Stomach (tissue), 8 donors: ENCODE measurements at regions not wholly inside any gene's neighbourhood (a gene's known extent, or its start where the extent isn't known, plus 50 kb on each side); places are given as distances from the start of the nearest gene placed in this dataset.

Experiments used
- DNase-seq, 2 donors: peaks; one replicate each; pipeline versions ENCODE4 v3.0.0 to v3.0.0-alpha.2; 2013 to 2019
- H3K27ac ChIP-seq, 5 donors: fragments of 200-600 bp in 4 of 5; sonication (generic) in 4 of 5; one replicate each; pipeline ENCODE4 v1.5.1; 2013 to 2019; ENCODE audit warnings: mild to moderate bottlenecking in 1 of 5, moderate library complexity in 1 of 5
- H3K27me3 ChIP-seq, 3 donors: fragments of 200-600 bp; sonication (generic); one replicate each; pipeline ENCODE4 v1.5.1; 2017 to 2019; ENCODE audit warnings: mixed run types in 1 of 3
- H3K36me3 ChIP-seq, 4 donors: fragments of 200-600 bp; sonication (generic); 1 replicate in 3 of 4; 2 replicates in 1 of 4; pipeline ENCODE4 v1.5.1; 2016 to 2019
- H3K4me1 ChIP-seq, 4 donors: fragments of 200-600 bp; sonication (generic); one replicate each; pipeline ENCODE4 v1.5.1; 2016 to 2019
- H3K4me3 ChIP-seq, 4 donors: fragments of 200-600 bp; sonication (generic) in 3 of 4; one replicate each; pipeline ENCODE4 v1.5.1; 2016 to 2019; ENCODE audit warnings: mild to moderate bottlenecking in 1 of 4
- H3K9me3 ChIP-seq, 4 donors: fragments of 200-600 bp; sonication (generic); one replicate each; pipeline ENCODE4 v1.5.1; 2016 to 2019
- EP300 ChIP-seq: sonication (generic); formaldehyde crosslinking; IDR thresholded peaks from one replicate; pipeline ENCODE4 v1.6.1; 2017; ENCODE audit warnings: antibody characterized with exemption
- POLR2A ChIP-seq, 4 donors: fragments of 450-650 bp; IDR thresholded peaks; one replicate each; pipeline ENCODE4 v1.6.1; 2016; ENCODE audit warnings: antibody characterized with exemption in 4 of 4, control low read depth in 2 of 4, mild to moderate bottlenecking in 1 of 4, moderate library complexity in 1 of 4
- POLR2AphosphoS5 ChIP-seq, 3 donors: sonication (generic); formaldehyde crosslinking; IDR thresholded peaks; one replicate each; pipeline ENCODE4 v1.6.1; 2016; ENCODE audit warnings: antibody characterized with exemption in 3 of 3
- WGBS, 5 donors: extraction: QIAGEN DNeasy Blood & Tissue Kit in 3 of 5; methylation state at CpG; one replicate each; pipeline versions ENCODE4 v1.1.5 to v1.1.7; 2013 to 2018; 5-methylcytosine and 5-hydroxymethylcytosine counted together
- intact Hi-C: fragments of 100-400 bp; cut with DNase I; formaldehyde crosslinking; loops from one replicate; pipeline ENCODE4 v1.15.1; 2023; ENCODE audit warnings: low total_unique reads
- TF ChIP-seq, protein P1 (sequence below), 7 experiments: fragments of 450-650 bp in 4 of 7; fragments of 200-600 bp in 3 of 7; sonication (generic) in 3 of 7; IDR thresholded peaks; one replicate each; pipeline ENCODE4 v1.5.1; 2016 to 2019; ENCODE audit warnings: antibody characterized with exemption in 7 of 7, control low read depth in 2 of 7, mild to moderate bottlenecking in 1 of 7
- donor health status: healthy with polysubstance abuse.
- donor health status: Bipolar disorder and iron deficiency.
- donor health status: healthy.

DNA sequence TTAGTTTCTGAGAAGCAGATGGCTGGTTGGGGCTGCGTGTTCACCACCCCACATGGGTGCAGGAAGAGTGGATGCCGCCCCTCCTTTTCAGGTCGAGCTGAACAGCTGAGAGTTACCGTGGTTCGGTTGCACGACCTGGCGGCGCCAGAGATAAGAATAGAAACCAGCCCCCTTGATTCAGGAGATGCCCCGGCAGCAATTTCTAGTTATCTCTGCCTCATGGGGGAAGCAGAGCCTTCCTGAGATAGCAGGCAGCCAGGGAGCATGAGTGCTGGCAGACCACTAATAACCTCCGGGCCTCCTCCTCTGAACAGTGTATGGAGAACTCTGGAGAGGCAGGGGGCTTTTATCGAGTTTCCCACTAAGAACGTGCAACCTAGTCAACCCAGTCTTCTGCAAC lies 177.8 kb downstream of the NSG2 start:
- Histone ChIP-seq H3K4me3 (no peak overlapping the region), H3K4me1 (no peaks in the 10 kb centered on the region)
- intact Hi-C loops: no loop called here

DNA sequence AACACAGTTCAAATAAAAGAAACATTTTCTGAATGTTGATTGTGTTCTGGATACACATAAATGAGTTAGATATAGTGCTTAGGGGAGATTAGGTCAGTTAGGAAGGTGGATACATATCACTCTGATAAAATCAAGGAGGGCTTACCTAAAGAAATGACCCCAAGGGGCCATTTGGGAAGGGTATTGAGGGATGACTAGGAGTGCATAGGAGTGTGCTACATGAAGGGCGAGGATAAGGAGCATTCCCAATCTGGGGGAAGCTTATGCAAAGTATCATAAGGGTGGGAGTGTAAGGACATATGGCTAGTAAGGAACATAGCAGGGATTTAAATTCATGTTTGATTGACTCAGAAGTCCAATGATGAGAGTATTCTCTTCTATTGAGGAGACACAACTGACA lies 183.6 kb downstream of the NSG2 start:
- no peaks in the 10 kb centered on the region for H3K9me3 ChIP-seq
- H3K36me3 ChIP-seq: no peaks in the 10 kb centered on the region
- WGBS, 5 donors: 83 to 100% (median 93%) methylated on average over 1 of the region's 1 CpG
- no peak for DNase-seq
- TF ChIP-seq POLR2A (IDR thresholded peaks at IDR 0.05): no peak
- TF ChIP-seq POLR2AphosphoS5 (IDR thresholded peaks at IDR 0.05): no peak
- TF ChIP-seq EP300: no peak
- TF ChIP-seq, protein P1, sequence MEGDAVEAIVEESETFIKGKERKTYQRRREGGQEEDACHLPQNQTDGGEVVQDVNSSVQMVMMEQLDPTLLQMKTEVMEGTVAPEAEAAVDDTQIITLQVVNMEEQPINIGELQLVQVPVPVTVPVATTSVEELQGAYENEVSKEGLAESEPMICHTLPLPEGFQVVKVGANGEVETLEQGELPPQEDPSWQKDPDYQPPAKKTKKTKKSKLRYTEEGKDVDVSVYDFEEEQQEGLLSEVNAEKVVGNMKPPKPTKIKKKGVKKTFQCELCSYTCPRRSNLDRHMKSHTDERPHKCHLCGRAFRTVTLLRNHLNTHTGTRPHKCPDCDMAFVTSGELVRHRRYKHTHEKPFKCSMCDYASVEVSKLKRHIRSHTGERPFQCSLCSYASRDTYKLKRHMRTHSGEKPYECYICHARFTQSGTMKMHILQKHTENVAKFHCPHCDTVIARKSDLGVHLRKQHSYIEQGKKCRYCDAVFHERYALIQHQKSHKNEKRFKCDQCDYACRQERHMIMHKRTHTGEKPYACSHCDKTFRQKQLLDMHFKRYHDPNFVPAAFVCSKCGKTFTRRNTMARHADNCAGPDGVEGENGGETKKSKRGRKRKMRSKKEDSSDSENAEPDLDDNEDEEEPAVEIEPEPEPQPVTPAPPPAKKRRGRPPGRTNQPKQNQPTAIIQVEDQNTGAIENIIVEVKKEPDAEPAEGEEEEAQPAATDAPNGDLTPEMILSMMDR (IDR thresholded peaks at IDR 0.05): no peak
- peaks cover 0 to 13% (median 0%) of the 10 kb centered on the region in 3 donors for H3K27me3 ChIP-seq
- intact Hi-C loops: no loop called here
- H3K4me1 ChIP-seq: no peaks in the 10 kb centered on the region
- no peak overlapping the region for H3K27ac ChIP-seq
- no peak overlapping the region for H3K4me3 ChIP-seq

More for the DNA sequence above, 177.8 kb downstream of the NSG2 start:
- TF ChIP-seq POLR2A (IDR thresholded peaks at IDR 0.05) (no peak), EP300 (no peak), POLR2AphosphoS5 (IDR thresholded peaks at IDR 0.05) (no peak)
- TF ChIP-seq, protein P1 (IDR thresholded peaks at IDR 0.05): no peak
- Histone ChIP-seq H3K27ac (no peak overlapping the region), H3K36me3 (no peaks in the 10 kb centered on the region), H3K27me3 (peaks cover 0 to 17% (median 0%) of the 10 kb centered on the region in 3 donors), H3K9me3 (peaks cover 0 to 6% (median 4%) of the 10 kb centered on the region in 4 donors)
- DNase-seq: no peak
- 52 to 69% (median 65%) methylated on average over 2 to 12 of the region's 12 CpGs for WGBS, 5 donors

GRCh38 chr5:174229514-174230370 lies 184.2 kb downstream of the NSG2 start:
- H3K27me3 ChIP-seq: peaks cover 0 to 13% (median 0%) of the 10 kb centered on the region in 3 donors
- TF ChIP-seq, protein P1 (IDR thresholded peaks at IDR 0.05): no peak
- TF ChIP-seq POLR2AphosphoS5 (IDR thresholded peaks at IDR 0.05) (no peak), POLR2A (IDR thresholded peaks at IDR 0.05) (no peak), EP300 (no peak)
- H3K9me3 ChIP-seq: no peaks in the 10 kb centered on the region
- no peaks in the 10 kb centered on the region for H3K36me3 ChIP-seq
- no peaks in the 10 kb centered on the region for H3K4me1 ChIP-seq
- WGBS, 5 donors: 44 to 68% (median 66%) methylated on average over 3 of the region's 3 CpGs
- H3K27ac ChIP-seq: no peak overlapping the region
- H3K4me3 ChIP-seq: no peak overlapping the region
- intact Hi-C loops: no loop called here
- peak in 1 of 2 donors; percentile 24 for DNase-seq

- 29 to 48% (median 38%) methylated on average over 7 of the region's 7 CpGs for WGBS, 5 donors
- intact Hi-C loops: no loop called here
- no peak overlapping the region for H3K4me3 ChIP-seq
- H3K9me3 ChIP-seq: no peaks in the 10 kb centered on the region
- no peaks in the 10 kb centered on the region for H3K36me3 ChIP-seq
- peaks cover 0 to 7% (median 0%) of the 10 kb centered on the region in 3 donors for H3K27me3 ChIP-seq
- TF ChIP-seq POLR2A (IDR thresholded peaks at IDR 0.05): no peak
- TF ChIP-seq, protein P1 (IDR thresholded peaks at IDR 0.05): no peak
- no peak for TF ChIP-seq EP300
- no peaks in the 10 kb centered on the region for H3K4me1 ChIP-seq
- no peak overlapping the region for H3K27ac ChIP-seq
- DNase-seq: peak in 1 of 2 donors; percentile 44
These were observed 186.5 kb downstream of the NSG2 start for GRCh38 chr5:174231956-174232487.
